HG02798 (cell line): ENCODE measurements at regions not wholly inside any gene's neighbourhood (a gene's known extent, or its start where the extent isn't known, plus 50 kb on each side); places are given as distances from the start of the nearest gene placed in this dataset.

Experiments used
- ATAC-seq: cut with Tn5 transposase; IDR thresholded peaks from one replicate; pipeline ENCODE4 v1.9.1; 2021; ENCODE audit warnings: mild to moderate bottlenecking; ENCODE audit not compliant: unreplicated experiment, poor library complexity

GRCh38 chr18:46369323-46369722 lies 265.1 kb downstream of the HAUS1 start:
- no peak for ATAC-seq

- ATAC-seq, result no peak
Observed at GRCh38 chr18:46370898-46371297, 266.7 kb downstream of the HAUS1 start.

- no peak for ATAC-seq
Observed at GRCh38 chr18:46372670-46373069, 268.5 kb downstream of the HAUS1 start.

- no peak for ATAC-seq
Observed at GRCh38 chr18:46373131-46373530, 268.9 kb downstream of the HAUS1 start.

GRCh38 chr18:46373791-46374190 lies 269.6 kb downstream of the HAUS1 start:
- no peak for ATAC-seq

GRCh38 chr18:46374850-46375249 lies 270.7 kb downstream of the HAUS1 start:
- no peak for ATAC-seq

- ATAC-seq, result no peak
Observed at GRCh38 chr18:46377557-46377956, 273.4 kb downstream of the HAUS1 start.

GRCh38 chr18:46378126-46378863 lies 274.1 kb downstream of the HAUS1 start:
- ATAC-seq, result no peak

GRCh38 chr18:46378864-46379207 lies 274.7 kb downstream of the HAUS1 start:
- no peak for ATAC-seq

GRCh38 chr18:46379323-46379950 lies 275.3 kb downstream of the HAUS1 start:
- ATAC-seq, result no peak

- no peak for ATAC-seq
Observed at GRCh38 chr18:46385124-46385523, 271.9 kb downstream of the LOXHD1 start.

GRCh38 chr18:46386788-46387187 lies 270.2 kb downstream of the LOXHD1 start:
- ATAC-seq, result no peak

- no peak for ATAC-seq
Observed at GRCh38 chr18:46387441-46388131, 269.4 kb downstream of the LOXHD1 start.

GRCh38 chr18:46388286-46388685 lies 268.7 kb downstream of the LOXHD1 start:
- ATAC-seq, result no peak

GRCh38 chr18:46392576-46392975 lies 264.4 kb downstream of the LOXHD1 start:
- no peak for ATAC-seq

- ATAC-seq, result no peak
Observed at GRCh38 chr18:46393230-46393629, 263.8 kb downstream of the LOXHD1 start.

GRCh38 chr18:46393961-46394360 lies 263.1 kb downstream of the LOXHD1 start:
- no peak for ATAC-seq

GRCh38 chr18:46395795-46396194 lies 261.2 kb downstream of the LOXHD1 start:
- ATAC-seq, result no peak

GRCh38 chr18:46397174-46397573 lies 259.8 kb downstream of the LOXHD1 start:
- ATAC-seq, result no peak

- ATAC-seq, result no peak
Observed at GRCh38 chr18:46398005-46398404, 259.0 kb downstream of the LOXHD1 start.

GRCh38 chr18:46398625-46399024 lies 258.4 kb downstream of the LOXHD1 start:
- ATAC-seq, result no peak

- ATAC-seq, result no peak
Observed at GRCh38 chr18:46399303-46399702, 257.7 kb downstream of the LOXHD1 start.
